Testis (tissue), 2 donors: ENCODE measurements at regions not wholly inside any gene's neighbourhood (a gene's known extent, or its start where the extent isn't known, plus 50 kb on each side); places are given as distances from the start of the nearest gene placed in this dataset.

Experiments used
- DNase-seq: peaks from one replicate; pipeline ENCODE4 v3.0.0-alpha.2; 2019
- H3K27ac ChIP-seq, 2 donors: fragments of 200-600 bp; sonication (generic); one replicate each; pipeline ENCODE4 v1.5.1; 2019
- H3K27me3 ChIP-seq: fragments of 200-600 bp; sonication (generic); one replicate; pipeline ENCODE4 v1.5.1; 2019
- H3K36me3 ChIP-seq: fragments of 200-600 bp; sonication (generic); one replicate; pipeline ENCODE4 v1.5.1; 2017; ENCODE audit warnings: low read depth; ENCODE audit errors: missing control alignments
- H3K4me1 ChIP-seq: fragments of 200-600 bp; sonication (generic); one replicate; pipeline ENCODE4 v1.5.1; 2019
- H3K4me3 ChIP-seq, 2 donors: fragments of 200-600 bp; sonication (generic); one replicate each; pipeline ENCODE4 v1.5.1; 2017 to 2019
- H3K9me3 ChIP-seq: fragments of 200-600 bp; sonication (generic); one replicate; pipeline ENCODE4 v1.5.1; 2017
- POLR2A ChIP-seq: fragments of 450-650 bp; IDR thresholded peaks from one replicate; pipeline ENCODE4 v1.6.1; 2017; ENCODE audit warnings: antibody characterized with exemption, mild to moderate bottlenecking, moderate library complexity
- WGBS, 2 donors: methylation state at CpG; one replicate each; pipeline ENCODE4 v1.1.5; 2018; 5-methylcytosine and 5-hydroxymethylcytosine counted together
- intact Hi-C: fragments of 100-400 bp; cut with DNase I; formaldehyde crosslinking; loops from one replicate; pipeline ENCODE4 v1.15.1; 2023; ENCODE audit warnings: low total_unique reads
- TF ChIP-seq, protein P1 (sequence below), 3 experiments: fragments of 450-650 bp in 2 of 3; fragments of 200-600 bp in 1 of 3; sonication (generic) in 1 of 3; IDR thresholded peaks; one replicate each; pipeline ENCODE4 v1.5.1; 2016 to 2019; ENCODE audit warnings: antibody characterized with exemption in 3 of 3, mild to moderate bottlenecking in 2 of 3, moderate library complexity in 1 of 3

DNA sequence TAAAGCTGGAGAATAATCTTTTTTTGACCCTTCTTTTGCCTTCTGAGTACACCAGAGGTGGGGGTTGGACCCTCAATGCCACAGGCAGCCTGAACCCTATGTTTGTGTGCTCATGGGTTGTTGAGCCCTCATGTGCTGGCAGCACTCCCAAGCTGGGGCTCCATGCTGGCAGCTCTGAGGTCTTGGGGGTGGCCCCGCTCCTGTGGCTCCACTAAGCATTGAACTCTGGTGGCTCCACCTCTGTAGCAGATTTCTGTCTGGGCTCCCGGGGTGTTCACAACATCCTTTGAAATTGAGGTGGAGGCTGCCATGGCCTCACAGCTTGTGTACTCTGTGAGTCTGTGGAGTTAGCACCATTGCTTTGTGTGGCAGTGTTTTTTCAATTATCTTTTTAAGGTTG lies 557.4 kb upstream of the SEL1L start:
- intact Hi-C loops = no loop called here
- Histone ChIP-seq H3K27me3 (no peaks in the 10 kb centered on the region), H3K9me3 (no peaks in the 10 kb centered on the region), H3K4me1 (no peaks in the 10 kb centered on the region), H3K36me3 (no peaks in the 10 kb centered on the region), H3K4me3 (no peak overlapping the region), H3K27ac (no peak overlapping the region)
- TF ChIP-seq, protein P1, sequence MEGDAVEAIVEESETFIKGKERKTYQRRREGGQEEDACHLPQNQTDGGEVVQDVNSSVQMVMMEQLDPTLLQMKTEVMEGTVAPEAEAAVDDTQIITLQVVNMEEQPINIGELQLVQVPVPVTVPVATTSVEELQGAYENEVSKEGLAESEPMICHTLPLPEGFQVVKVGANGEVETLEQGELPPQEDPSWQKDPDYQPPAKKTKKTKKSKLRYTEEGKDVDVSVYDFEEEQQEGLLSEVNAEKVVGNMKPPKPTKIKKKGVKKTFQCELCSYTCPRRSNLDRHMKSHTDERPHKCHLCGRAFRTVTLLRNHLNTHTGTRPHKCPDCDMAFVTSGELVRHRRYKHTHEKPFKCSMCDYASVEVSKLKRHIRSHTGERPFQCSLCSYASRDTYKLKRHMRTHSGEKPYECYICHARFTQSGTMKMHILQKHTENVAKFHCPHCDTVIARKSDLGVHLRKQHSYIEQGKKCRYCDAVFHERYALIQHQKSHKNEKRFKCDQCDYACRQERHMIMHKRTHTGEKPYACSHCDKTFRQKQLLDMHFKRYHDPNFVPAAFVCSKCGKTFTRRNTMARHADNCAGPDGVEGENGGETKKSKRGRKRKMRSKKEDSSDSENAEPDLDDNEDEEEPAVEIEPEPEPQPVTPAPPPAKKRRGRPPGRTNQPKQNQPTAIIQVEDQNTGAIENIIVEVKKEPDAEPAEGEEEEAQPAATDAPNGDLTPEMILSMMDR (IDR thresholded peaks at IDR 0.05) = no peak
- TF ChIP-seq POLR2A = no peak
- 91 to 96% methylated on average over 2 of the region's 2 CpGs for WGBS, 2 donors
- no peak for DNase-seq

DNA sequence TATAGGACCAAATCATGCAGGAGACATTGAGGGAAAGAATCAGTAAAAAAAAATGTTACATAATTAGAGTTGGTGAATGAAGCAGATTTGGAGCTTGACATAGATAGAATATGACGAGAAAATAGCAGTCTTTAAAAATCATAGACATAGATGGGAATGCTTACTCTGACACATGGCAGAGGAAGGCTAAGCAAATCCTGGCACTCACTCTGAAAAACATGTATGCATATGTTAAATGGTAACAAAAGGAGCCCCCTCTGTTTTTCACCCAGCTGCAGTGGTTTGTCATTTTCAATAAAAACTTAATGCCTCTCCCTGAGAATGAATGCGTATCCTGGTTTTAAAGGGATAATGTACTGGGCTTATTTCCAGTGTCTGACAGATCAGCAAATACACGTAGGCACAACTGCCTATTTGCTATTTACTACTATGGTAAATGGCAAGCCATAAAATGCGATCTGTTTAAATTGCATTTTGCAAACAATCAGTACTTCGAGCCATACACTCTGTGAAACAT lies 561.2 kb upstream of the SEL1L start:
- Histone ChIP-seq H3K27me3 (no peaks in the 10 kb centered on the region), H3K4me3 (no peak overlapping the region), H3K9me3 (no peaks in the 10 kb centered on the region), H3K36me3 (no peaks in the 10 kb centered on the region), H3K27ac (no peak overlapping the region), H3K4me1 (no peaks in the 10 kb centered on the region)
- intact Hi-C loops = no loop called here
- 78 to 81% methylated on average over 5 of the region's 5 CpGs for WGBS, 2 donors
- DNase-seq = no peak
- TF ChIP-seq POLR2A = no peak
- TF ChIP-seq, protein P1 (IDR thresholded peaks at IDR 0.05) = no peak

DNA sequence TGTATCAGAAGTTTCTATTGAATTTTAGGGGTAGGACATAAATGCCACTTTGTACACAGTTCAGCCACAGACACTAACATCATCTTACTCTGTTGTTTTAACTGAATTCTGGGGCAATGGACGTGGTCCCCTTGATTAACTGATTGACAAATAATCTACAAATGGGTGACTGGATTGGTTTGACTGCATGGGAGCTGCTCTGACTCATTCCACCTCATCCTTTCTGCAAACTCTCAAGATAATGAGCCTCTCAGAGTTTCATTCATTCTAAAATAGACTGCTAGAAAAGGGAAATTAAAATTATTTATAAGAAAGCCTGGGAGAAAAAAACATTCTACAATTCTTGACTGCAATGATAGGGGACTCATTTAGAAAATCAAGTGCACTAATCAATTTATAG lies 570.4 kb upstream of the SEL1L start:
- Histone ChIP-seq H3K4me3 (no peak overlapping the region), H3K27ac (no peak overlapping the region), H3K27me3 (no peaks in the 10 kb centered on the region), H3K36me3 (no peaks in the 10 kb centered on the region), H3K4me1 (no peaks in the 10 kb centered on the region), H3K9me3 (no peaks in the 10 kb centered on the region)
- 71 to 75% methylated on average over 1 of the region's 1 CpG for whole genome bisulfite sequencing, 2 donors
- TF ChIP-seq POLR2A = no peak
- TF ChIP-seq, protein P1 (IDR thresholded peaks at IDR 0.05) = no peak
- intact Hi-C loops = no loop called here
- no peak for DNase-seq

DNA sequence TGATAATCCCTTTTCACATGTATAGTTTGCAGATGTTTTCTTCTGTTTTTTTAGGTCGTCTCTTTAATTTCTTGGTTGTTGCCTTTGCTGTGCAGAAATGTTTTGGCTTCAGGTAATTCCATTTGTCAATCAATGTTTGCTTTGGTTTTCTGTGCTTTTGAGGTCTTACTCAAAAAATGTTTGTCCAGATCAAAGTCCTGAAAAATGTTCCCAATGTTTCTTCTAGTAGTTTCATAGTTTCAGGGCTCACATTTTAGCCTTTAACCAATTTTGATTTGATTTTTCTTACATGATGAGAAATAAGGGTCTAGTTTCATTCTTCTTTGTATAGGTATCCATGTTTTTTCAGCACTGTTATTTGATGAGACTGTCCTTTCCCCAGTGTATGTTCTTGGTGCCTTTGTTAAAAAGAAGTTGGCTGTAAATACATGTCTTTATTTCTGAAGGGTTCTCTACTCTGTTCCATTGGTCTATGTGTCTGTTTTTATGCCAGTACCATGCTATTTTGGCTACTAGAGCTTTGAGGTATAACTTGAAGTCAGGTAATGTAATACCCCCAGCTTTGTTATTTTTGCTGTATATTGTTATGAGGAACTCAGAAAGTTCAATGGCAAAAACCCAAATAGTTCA lies 578.7 kb upstream of the SEL1L start:
- WGBS, 2 donors = 63 to 88% methylated on average over 1 of the region's 1 CpG
- Histone ChIP-seq H3K4me3 (no peak overlapping the region), H3K27me3 (no peaks in the 10 kb centered on the region), H3K9me3 (no peaks in the 10 kb centered on the region), H3K27ac (no peak overlapping the region), H3K36me3 (no peaks in the 10 kb centered on the region), H3K4me1 (no peaks in the 10 kb centered on the region)
- intact Hi-C loops = no loop called here
- TF ChIP-seq POLR2A = no peak
- TF ChIP-seq, protein P1 (IDR thresholded peaks at IDR 0.05) = no peak
- no peak for DNase-seq

DNA sequence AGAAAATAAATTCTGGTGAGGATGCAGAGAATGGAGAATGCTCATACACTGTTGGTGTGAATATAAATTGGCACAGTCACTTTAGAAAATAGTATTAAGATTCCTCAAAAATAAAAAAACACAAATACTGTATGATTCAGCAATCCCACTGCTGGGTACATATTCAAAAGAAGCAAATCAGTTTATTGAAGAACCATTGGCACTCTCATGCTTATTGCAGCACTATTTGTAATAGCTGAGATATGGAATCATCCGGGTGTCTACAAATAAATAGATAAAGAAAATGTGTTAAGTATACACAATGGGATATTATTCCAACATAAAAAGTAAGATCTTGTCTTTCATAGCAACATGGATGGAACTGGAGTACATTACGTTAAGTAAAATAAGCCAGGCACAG lies 579.4 kb upstream of the SEL1L start:
- no peaks in the 10 kb centered on the region for H3K9me3 ChIP-seq
- H3K4me1 ChIP-seq = no peaks in the 10 kb centered on the region
- DNase-seq = no peak
- no peak overlapping the region for H3K4me3 ChIP-seq
- intact Hi-C loops = no loop called here
- 71 to 77% methylated on average over 2 of the region's 2 CpGs for WGBS, 2 donors
- no peak overlapping the region for H3K27ac ChIP-seq
- no peaks in the 10 kb centered on the region for H3K36me3 ChIP-seq
- no peak for TF ChIP-seq POLR2A
- TF ChIP-seq, protein P1 (IDR thresholded peaks at IDR 0.05) = no peak
- H3K27me3 ChIP-seq = no peaks in the 10 kb centered on the region
